HUES48 (cell line): ENCODE measurements at regions not wholly inside any gene's neighbourhood (a gene's known extent, or its start where the extent isn't known, plus 50 kb on each side); places are given as distances from the start of the nearest gene placed in this dataset.

ENCODE experiments used
- H3K27ac ChIP-seq: one replicate; pipeline ENCODE4 v1.7.0; 2013; ENCODE audit warnings: low read depth, low read length, inconsistent platforms
- H3K27me3 ChIP-seq: 2 replicates; pipeline ENCODE4 v1.6.1; 2013; ENCODE audit warnings: mild to moderate bottlenecking, low read length; ENCODE audit not compliant: control insufficient read depth, insufficient read depth
- H3K36me3 ChIP-seq: 2 replicates; pipeline ENCODE4 v1.6.1; 2013; ENCODE audit warnings: low read length; ENCODE audit not compliant: control insufficient read depth, insufficient read depth
- H3K4me1 ChIP-seq: 2 replicates; pipeline ENCODE4 v1.6.1; 2013; ENCODE audit warnings: mild to moderate bottlenecking, low read length; ENCODE audit not compliant: control insufficient read depth, insufficient read depth
- H3K4me3 ChIP-seq: 2 replicates; pipeline ENCODE4 v1.5.1; 2013; ENCODE audit warnings: mild to moderate bottlenecking, low read depth, low read length
- H3K9ac ChIP-seq: 2 replicates; pipeline ENCODE4 v1.6.1; 2013; ENCODE audit warnings: mild to moderate bottlenecking, low read depth, low read length, moderate library complexity
- H3K9me3 ChIP-seq: 2 replicates; pipeline ENCODE4 v1.6.1; 2013; ENCODE audit warnings: low read length; ENCODE audit not compliant: control insufficient read depth, insufficient read depth

DNA sequence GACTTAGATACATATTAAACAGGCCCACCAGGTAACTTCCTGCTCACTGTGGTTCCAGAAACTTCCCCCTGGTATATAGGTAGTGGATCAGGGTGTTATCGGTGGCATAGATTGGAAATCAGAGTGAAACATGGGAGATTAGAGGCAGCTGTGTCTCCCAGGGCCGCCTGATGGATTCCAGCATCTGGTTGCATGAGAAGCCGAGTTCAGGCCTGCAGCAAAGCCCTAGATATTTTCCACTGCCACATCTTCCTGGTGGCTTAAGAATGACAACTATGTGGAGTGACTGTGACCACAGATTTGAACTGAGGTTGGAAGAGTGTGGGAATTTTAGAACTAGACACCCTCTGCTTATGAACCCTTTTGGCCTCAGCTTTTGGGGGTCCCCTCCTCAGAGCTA is 184.8 kb upstream of the NTF3 start:
- Histone ChIP-seq H3K4me1 (peaks cover 40% of the 10 kb centered on the region), H3K27me3 (peaks cover 4% of the 10 kb centered on the region; the same call in 1 of the 2 replicates), H3K4me3 (no peak overlapping the region), H3K9me3 (no peaks in the 10 kb centered on the region), H3K27ac (no peak overlapping the region), H3K9ac (no peak overlapping the region), H3K36me3 (no peaks in the 10 kb centered on the region)

DNA sequence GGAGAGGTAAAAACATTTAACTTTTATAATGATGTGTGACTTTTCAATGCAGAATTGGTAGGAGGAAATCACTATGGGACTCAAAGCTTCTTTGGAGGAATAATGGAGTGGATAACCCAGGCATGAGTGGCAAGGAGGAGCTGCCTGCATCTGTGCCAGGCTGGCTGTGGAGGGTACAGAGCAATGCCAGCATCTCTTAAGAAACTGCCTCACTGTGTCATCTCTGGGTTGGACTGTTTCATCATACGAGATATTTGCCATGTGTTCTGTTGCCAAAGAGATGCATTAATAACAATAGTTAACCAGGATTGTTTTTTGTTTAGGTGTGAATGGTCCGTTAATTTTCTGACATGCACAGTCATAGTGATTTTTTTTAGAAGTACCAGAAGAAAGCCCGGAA is 183.7 kb upstream of the NTF3 start:
- Histone ChIP-seq H3K4me1 (peaks cover 36% of the 10 kb centered on the region), H3K4me3 (no peak overlapping the region), H3K9ac (no peak overlapping the region), H3K9me3 (no peaks in the 10 kb centered on the region), H3K27ac (no peak overlapping the region), H3K36me3 (no peaks in the 10 kb centered on the region), H3K27me3 (peaks cover 4% of the 10 kb centered on the region; the same call in 1 of the 2 replicates)

DNA sequence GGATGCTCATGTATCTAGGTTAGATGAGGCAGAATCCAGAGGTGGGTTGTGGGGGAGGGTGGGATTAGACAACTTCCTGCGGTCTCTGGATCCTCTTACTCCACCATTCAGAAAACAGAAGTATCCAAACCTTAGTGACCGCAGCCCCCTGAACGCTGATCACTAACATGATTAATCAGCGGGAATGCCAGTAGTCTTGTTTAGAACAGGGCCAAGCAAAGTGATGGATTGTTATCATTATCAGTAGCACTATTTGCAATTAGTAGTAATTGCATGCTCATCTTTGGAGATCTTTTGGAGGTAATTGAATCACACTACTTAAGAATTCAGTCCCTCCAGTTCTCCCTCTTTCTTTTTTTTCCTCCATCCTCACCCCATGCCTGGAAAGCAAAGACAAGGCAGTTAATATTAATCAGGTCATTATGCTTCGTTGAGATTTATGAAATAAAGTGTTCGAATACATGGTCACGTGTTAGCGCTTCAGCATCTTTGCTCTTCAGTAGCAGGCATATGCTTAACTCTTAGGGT is 182.8 kb upstream of the NTF3 start:
- H3K9me3 ChIP-seq, result no peaks in the 10 kb centered on the region
- no peak overlapping the region for H3K9ac ChIP-seq
- H3K4me3 ChIP-seq, result no peak overlapping the region
- no peak overlapping the region for H3K27ac ChIP-seq
- H3K27me3 ChIP-seq, result no peaks in the 10 kb centered on the region; the same call in 1 of the 2 replicates
- H3K4me1 ChIP-seq, result peaks cover 31% of the 10 kb centered on the region
- H3K36me3 ChIP-seq, result no peaks in the 10 kb centered on the region

DNA sequence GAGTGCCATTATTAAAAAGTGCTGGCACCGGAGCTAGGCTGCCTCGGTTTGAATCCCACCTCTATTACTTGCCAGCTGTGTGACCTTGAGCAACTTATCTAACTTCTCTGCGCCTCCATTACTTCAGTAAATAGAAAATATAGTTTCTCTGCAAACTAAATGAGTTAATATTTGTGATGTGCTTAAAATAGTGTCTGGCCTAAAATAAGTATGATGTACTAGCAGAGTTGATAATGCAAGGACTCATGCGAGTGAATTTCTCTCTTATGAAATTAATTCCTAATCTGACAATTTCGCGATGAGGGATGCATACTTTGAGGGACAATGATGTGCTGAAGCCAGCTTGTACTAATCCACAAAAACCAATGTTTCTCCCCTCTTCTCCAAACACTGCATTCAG is 180.8 kb upstream of the NTF3 start:
- no peak overlapping the region for H3K4me3 ChIP-seq
- H3K4me1 ChIP-seq, result peaks cover 14% of the 10 kb centered on the region
- H3K36me3 ChIP-seq, result no peaks in the 10 kb centered on the region
- no peaks in the 10 kb centered on the region; the same call in 1 of the 2 replicates for H3K27me3 ChIP-seq
- no peak overlapping the region for H3K9ac ChIP-seq
- no peak overlapping the region for H3K27ac ChIP-seq
- H3K9me3 ChIP-seq, result no peaks in the 10 kb centered on the region

DNA sequence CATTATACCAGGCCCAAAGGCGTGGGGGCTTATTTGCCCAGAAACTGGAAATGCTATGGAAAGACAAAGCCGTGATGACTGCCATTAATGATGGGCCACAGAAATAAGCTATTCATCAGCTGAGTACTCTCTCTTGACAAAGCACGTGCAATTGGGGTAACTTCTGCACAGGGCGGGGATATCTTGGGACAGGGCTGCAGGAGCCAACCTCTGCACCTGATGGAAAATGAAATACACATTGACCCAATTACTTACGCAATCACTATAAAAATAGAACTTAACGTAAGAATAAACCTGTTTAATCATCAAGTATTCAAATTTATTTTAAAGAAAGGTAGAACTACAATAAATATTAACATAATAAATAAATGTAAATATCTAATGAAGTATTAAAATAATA is 180.1 kb upstream of the NTF3 start:
- Histone ChIP-seq H3K27me3 (no peaks in the 10 kb centered on the region; the same call in 1 of the 2 replicates), H3K9ac (no peak overlapping the region), H3K9me3 (no peaks in the 10 kb centered on the region), H3K4me3 (no peak overlapping the region), H3K27ac (no peak overlapping the region), H3K36me3 (no peaks in the 10 kb centered on the region), H3K4me1 (peaks cover 9% of the 10 kb centered on the region)

DNA sequence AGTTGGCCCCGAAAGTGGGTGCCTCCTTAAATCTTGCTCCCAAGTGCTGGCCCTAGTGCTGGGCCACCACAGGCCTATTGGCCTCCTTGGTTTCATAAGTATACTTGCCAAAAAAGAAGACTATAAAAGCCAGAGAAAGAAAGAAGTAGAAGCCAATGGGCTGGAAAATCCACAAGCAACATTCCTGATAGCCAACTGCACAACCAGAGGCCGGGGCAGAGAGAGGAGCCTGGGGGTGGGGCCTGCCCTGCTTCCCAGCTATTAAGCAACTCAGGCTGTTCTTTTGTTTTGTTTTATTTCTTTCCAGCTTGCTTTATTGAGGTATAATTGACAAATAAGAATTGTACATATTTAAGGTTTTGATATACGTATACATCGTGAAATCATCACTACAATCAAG is 177.2 kb upstream of the NTF3 start:
- H3K4me3 ChIP-seq, result no peak overlapping the region
- no peak overlapping the region for H3K27ac ChIP-seq
- H3K9ac ChIP-seq, result no peak overlapping the region
- H3K27me3 ChIP-seq, result no peaks in the 10 kb centered on the region; the same call in 1 of the 2 replicates
- no peaks in the 10 kb centered on the region for H3K36me3 ChIP-seq
- H3K9me3 ChIP-seq, result no peaks in the 10 kb centered on the region
- peaks cover 15% of the 10 kb centered on the region for H3K4me1 ChIP-seq

DNA sequence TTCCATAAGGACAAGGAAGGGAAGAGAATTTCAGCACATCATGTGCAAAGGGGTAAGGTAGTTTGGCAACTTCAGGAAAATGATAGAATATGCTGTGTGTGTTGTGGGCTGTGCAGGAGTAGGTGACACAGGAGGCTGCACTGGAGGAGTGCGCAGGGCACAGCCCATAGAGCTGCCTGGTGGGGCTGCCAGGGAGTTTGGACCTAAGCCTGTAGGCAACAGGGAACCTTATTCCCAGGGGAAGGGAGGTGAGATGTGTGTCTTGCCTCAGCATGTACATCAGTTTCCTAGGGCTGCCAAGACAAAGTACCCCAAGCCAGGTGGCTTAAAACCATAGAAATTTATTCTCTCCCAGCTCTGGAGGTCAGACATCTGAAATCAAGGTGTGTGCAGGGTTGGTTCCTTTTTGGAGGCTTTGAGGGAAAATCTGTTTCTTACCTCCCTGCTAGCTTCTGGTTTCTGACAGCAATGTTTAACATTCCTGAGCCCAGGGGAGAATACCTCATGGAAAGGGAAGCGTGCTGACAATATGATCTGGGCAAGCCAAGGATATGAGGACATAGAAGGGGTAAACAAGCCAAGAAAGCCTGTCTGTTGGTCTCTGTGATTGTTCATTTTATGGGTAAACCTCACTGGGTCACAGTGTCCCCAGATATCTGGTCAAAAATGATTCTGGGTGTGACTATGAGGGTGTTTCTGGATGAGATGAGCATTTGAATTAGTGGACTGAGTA is 174.0 kb upstream of the NTF3 start:
- H3K36me3 ChIP-seq, result no peaks in the 10 kb centered on the region
- H3K9me3 ChIP-seq, result no peaks in the 10 kb centered on the region
- no peak overlapping the region for H3K27ac ChIP-seq
- H3K9ac ChIP-seq, result no peak overlapping the region
- peaks cover 15% of the 10 kb centered on the region for H3K4me1 ChIP-seq
- no peaks in the 10 kb centered on the region; the same call in 1 of the 2 replicates for H3K27me3 ChIP-seq
- H3K4me3 ChIP-seq, result no peak overlapping the region

DNA sequence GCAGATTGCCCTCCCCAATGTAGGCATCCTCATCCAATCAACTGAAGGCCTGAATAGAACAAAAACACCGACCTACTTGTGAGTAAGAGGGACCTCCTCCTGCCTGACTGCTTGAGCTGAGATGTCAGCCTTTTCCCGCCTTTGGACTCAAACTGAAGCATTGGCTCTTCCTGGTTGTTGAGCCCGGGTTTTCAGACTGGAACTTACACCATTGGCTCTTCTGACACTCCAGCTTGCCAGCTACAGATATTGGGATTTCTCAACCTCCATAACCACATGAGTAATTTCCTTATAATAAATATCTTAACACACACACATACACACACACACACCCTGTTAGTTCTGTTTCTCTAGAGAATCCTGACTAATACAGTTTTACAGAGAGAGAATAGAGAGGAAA is 173.4 kb upstream of the NTF3 start:
- no peaks in the 10 kb centered on the region; the same call in 1 of the 2 replicates for H3K27me3 ChIP-seq
- H3K9me3 ChIP-seq, result no peaks in the 10 kb centered on the region
- no peak overlapping the region for H3K27ac ChIP-seq
- H3K9ac ChIP-seq, result no peak overlapping the region
- no peaks in the 10 kb centered on the region for H3K36me3 ChIP-seq
- H3K4me3 ChIP-seq, result no peak overlapping the region; the same call in 1 of the 2 replicates
- peaks cover 15% of the 10 kb centered on the region for H3K4me1 ChIP-seq

DNA sequence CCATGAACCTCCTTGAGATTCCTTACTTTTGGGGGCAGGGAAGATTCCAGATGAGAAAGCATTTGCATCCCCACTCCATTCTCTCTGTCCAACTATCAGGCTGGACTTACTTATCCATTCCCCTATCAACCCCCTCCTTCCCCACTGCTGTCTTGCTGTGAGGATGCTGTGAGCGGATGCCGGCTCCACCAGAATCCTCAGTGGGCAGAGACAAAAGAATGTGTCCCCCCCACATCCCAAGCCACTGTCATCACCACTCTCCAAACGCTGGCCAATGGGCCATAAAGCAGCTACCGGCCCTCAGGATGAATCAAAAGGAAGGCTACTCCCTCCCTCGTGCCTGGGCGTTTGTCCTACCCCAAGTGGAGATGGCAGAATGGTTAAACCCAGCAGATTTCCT is 173.0 kb upstream of the NTF3 start:
- Histone ChIP-seq H3K36me3 (no peaks in the 10 kb centered on the region), H3K4me3 (no peak overlapping the region; the same call in 1 of the 2 replicates), H3K4me1 (peaks cover 15% of the 10 kb centered on the region), H3K27me3 (no peaks in the 10 kb centered on the region; the same call in 1 of the 2 replicates), H3K9ac (no peak overlapping the region), H3K27ac (no peak overlapping the region), H3K9me3 (no peaks in the 10 kb centered on the region)

DNA sequence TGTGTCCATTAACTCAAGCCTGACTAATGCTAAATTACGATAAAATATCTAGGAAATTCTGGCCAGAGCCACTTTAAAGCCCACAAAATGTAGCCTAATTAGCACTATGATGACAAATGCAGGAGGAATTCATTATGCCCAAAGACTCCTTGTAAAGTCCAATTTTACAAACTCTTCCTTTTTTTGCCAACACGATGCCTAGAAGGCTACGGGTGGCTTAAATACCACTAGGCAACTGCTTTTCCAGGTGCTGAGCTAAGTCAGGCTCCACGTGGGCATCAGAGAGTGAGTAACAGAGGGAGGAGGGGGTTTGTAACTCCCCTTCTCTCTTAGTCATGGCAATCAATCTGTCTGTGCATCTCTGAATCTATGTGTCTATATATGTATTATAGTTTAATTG is 172.4 kb upstream of the NTF3 start:
- H3K27me3 ChIP-seq, result no peaks in the 10 kb centered on the region; the same call in 1 of the 2 replicates
- H3K27ac ChIP-seq, result no peak overlapping the region
- H3K36me3 ChIP-seq, result no peaks in the 10 kb centered on the region
- H3K9me3 ChIP-seq, result no peaks in the 10 kb centered on the region
- no peak overlapping the region for H3K4me3 ChIP-seq
- no peak overlapping the region for H3K9ac ChIP-seq
- H3K4me1 ChIP-seq, result peaks cover 15% of the 10 kb centered on the region

DNA sequence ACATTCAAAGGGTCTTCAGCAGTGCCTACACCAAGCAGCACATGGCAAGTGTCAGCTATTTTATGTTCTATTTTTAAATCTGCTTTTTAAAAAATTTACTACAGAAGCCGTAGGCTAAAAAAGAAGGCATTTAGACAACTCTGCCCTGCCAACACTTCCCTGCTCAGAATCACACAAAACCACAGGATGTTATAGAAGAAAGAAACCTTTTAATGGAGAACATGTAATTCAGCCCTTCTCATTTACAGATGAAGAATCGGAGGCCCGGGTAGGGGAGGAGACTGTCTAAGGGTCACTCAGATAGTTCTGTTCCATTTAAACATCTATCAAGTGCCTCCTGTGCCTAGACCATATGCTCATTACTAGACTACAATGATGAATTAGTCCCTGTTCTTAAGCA is 171.8 kb upstream of the NTF3 start:
- no peaks in the 10 kb centered on the region; the same call in 1 of the 2 replicates for H3K27me3 ChIP-seq
- H3K4me3 ChIP-seq, result no peak overlapping the region
- H3K4me1 ChIP-seq, result peaks cover 15% of the 10 kb centered on the region
- no peaks in the 10 kb centered on the region for H3K36me3 ChIP-seq
- H3K27ac ChIP-seq, result no peak overlapping the region
- H3K9ac ChIP-seq, result no peak overlapping the region
- no peaks in the 10 kb centered on the region for H3K9me3 ChIP-seq
